HepG2 (cell line): ENCODE measurements at regions not wholly inside any gene's neighbourhood (a gene's known extent, or its start where the extent isn't known, plus 50 kb on each side); places are given as distances from the start of the nearest gene placed in this dataset.

Experiments
- DNMT3B ChIP-seq: conservative IDR thresholded peaks from 2 replicates; pipeline ENCODE4 v1.6.1; 2016; ENCODE audit warnings: missing biosample characterization, control low read depth
- GABPA ChIP-seq, 2 experiments: IDR thresholded peaks; 2 replicates each; pipeline ENCODE4 v1.6.1; 2011 to 2016; ENCODE audit warnings: low read depth in 2 of 2, low read length in 1 of 2, missing biosample characterization in 1 of 2, missing genetic modification characterization in 1 of 2
- HOXA7 ChIP-seq: sonication (generic); formaldehyde crosslinking; IDR thresholded peaks from 2 replicates; pipeline ENCODE4 v1.8.1; 2022; ENCODE audit warnings: mild to moderate bottlenecking, missing genetic modification reagents, moderate library complexity
- KDM1A ChIP-seq: IDR thresholded peaks from 2 replicates; pipeline ENCODE4 v1.6.1; 2016; ENCODE audit warnings: missing compliant biosample characterization
- ZNF136 ChIP-seq: sonication (generic); formaldehyde crosslinking; IDR thresholded peaks from 2 replicates; pipeline ENCODE4 v1.8.1; 2022; ENCODE audit warnings: low read depth, mild to moderate bottlenecking, moderate library complexity, missing genetic modification reagents
- TF ChIP-seq, protein P1 (sequence below): sonication (generic); formaldehyde crosslinking; IDR thresholded peaks from 2 replicates; pipeline ENCODE4 v1.5.0; 2020; ENCODE audit warnings: mild to moderate bottlenecking, missing genetic modification reagents, moderate library complexity

GRCh38 chr21:28550057-28550825 lies 442.4 kb downstream of the LTN1 start:
- TF ChIP-seq GABPA (IDR thresholded peaks at IDR 0.05; ENCODE audit: low read depth, low read length) (no peak), GABPA (CRISPR knock-in tag; IDR thresholded peaks at IDR 0.05; ENCODE audit: low read depth) (no peak), KDM1A (CRISPR knock-in tag) (no peak), DNMT3B (no peak), ZNF136 (no peak), HOXA7 (no peak)
- TF ChIP-seq, protein P1, sequence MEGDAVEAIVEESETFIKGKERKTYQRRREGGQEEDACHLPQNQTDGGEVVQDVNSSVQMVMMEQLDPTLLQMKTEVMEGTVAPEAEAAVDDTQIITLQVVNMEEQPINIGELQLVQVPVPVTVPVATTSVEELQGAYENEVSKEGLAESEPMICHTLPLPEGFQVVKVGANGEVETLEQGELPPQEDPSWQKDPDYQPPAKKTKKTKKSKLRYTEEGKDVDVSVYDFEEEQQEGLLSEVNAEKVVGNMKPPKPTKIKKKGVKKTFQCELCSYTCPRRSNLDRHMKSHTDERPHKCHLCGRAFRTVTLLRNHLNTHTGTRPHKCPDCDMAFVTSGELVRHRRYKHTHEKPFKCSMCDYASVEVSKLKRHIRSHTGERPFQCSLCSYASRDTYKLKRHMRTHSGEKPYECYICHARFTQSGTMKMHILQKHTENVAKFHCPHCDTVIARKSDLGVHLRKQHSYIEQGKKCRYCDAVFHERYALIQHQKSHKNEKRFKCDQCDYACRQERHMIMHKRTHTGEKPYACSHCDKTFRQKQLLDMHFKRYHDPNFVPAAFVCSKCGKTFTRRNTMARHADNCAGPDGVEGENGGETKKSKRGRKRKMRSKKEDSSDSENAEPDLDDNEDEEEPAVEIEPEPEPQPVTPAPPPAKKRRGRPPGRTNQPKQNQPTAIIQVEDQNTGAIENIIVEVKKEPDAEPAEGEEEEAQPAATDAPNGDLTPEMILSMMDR (CRISPR knock-in tag), result no peak
